ENCODE measurements at regions not wholly inside any gene's neighbourhood (a gene's known extent, or its start where the extent isn't known, plus 50 kb on each side); places are given as distances from the start of the nearest gene placed in this dataset.
"Not testable (repeated sequence)": the region's sequence is repeated elsewhere in the genome, so short reads cannot be mapped to it uniquely, and the experiment has no call there.

DNA sequence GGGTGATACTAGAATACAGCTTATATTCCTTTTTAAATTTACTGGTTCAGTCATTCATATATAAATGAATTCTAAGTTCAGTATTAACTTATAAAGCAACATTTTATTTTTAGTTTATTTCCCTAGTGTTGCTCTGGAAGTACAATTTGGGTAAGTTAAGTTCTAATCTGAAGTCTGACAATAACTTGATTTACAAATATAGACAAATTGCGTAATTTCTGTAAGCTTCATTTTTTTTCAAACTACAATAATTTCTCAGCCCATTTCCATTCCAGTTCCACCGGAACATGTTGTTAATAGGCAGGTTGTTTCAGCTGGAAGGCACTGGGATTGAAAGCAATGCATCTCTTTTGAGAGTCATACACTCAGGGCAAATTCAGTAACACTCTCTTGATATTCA lies 2000.7 kb downstream of the OLFM4 start:
- Histone ChIP-seq H3K79me2 (ENCODE audit: control insufficient read depth, insufficient read depth, low read length) (no peaks in the 10 kb centered on the region), H3K4me2 (ENCODE audit: extremely low read depth, insufficient read depth, low read length) (no peak overlapping the region), H3K27me3 (ENCODE audit: control insufficient read depth, insufficient read depth, low read length) (no peaks in the 10 kb centered on the region), H3K4me3 (replicated peaks in 1 of 4; ENCODE audit: control extremely low read depth in 1 of 4, insufficient read depth in 1 of 4, low read depth in 3 of 4, low read length in 4 of 4) (no peak overlapping the region), H4K20me1 (ENCODE audit: control insufficient read depth, extremely low read depth, insufficient read depth, low read length) (no peaks in the 10 kb centered on the region), H2AFZ (ENCODE audit: low read length) (no peak overlapping the region), H3K9ac (ENCODE audit: insufficient read depth, low read length) (no peak overlapping the region), H3K36me3 (ENCODE audit: control insufficient read depth, insufficient read depth, low read length) (no peaks in the 10 kb centered on the region), H3K27ac (ENCODE audit: insufficient read depth, low read length) (no peak overlapping the region), H3K9me3 (ENCODE audit: control insufficient read depth, insufficient read depth, low read depth, low read length) (no peaks in the 10 kb centered on the region), H3K4me1 (ENCODE audit: control insufficient read depth, extremely low read depth, insufficient read depth, low read length) (no peaks in the 10 kb centered on the region)
- no peak for TF ChIP-seq EZH2 (IDR thresholded peaks at IDR 0.05; ENCODE audit: low read length, missing control alignments)
- TF ChIP-seq, protein P1, sequence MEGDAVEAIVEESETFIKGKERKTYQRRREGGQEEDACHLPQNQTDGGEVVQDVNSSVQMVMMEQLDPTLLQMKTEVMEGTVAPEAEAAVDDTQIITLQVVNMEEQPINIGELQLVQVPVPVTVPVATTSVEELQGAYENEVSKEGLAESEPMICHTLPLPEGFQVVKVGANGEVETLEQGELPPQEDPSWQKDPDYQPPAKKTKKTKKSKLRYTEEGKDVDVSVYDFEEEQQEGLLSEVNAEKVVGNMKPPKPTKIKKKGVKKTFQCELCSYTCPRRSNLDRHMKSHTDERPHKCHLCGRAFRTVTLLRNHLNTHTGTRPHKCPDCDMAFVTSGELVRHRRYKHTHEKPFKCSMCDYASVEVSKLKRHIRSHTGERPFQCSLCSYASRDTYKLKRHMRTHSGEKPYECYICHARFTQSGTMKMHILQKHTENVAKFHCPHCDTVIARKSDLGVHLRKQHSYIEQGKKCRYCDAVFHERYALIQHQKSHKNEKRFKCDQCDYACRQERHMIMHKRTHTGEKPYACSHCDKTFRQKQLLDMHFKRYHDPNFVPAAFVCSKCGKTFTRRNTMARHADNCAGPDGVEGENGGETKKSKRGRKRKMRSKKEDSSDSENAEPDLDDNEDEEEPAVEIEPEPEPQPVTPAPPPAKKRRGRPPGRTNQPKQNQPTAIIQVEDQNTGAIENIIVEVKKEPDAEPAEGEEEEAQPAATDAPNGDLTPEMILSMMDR (conservative IDR thresholded peaks at IDR 0.05 in 1 of 2, IDR thresholded peaks at IDR 0.05 in 1 of 2; ENCODE audit: low read depth in 1 of 2, low read length in 2 of 2): no peak
- DNase-seq (ENCODE audit: low read depth in 2 of 2): no peak

DNA sequence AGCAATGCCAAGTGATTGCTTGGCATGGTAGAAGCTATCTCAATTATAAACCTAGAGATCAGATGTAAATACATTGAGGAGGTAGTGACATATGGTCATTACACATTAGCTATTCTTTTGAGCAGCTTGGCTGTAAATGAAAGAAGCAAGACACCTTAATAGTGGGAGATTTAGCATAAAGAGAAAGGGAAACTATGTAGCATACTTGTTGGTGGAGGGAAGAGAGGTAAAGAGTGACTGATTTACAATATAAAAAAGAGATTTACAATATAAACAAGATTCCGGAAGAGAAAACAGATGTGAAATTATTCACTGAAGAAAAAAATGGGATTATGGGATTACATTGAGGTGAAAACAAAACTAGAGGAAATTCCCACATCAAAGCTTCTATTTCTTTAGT lies 2009.6 kb downstream of the OLFM4 start:
- H3K27ac ChIP-seq (ENCODE audit: insufficient read depth, low read length): no peak overlapping the region
- no peaks in the 10 kb centered on the region for H3K9me3 ChIP-seq (ENCODE audit: control insufficient read depth, insufficient read depth, low read depth, low read length)
- H3K36me3 ChIP-seq (ENCODE audit: control insufficient read depth, insufficient read depth, low read length): no peaks in the 10 kb centered on the region
- H3K4me2 ChIP-seq (ENCODE audit: extremely low read depth, insufficient read depth, low read length): no peak overlapping the region
- TF ChIP-seq, protein P1 (conservative IDR thresholded peaks at IDR 0.05 in 1 of 2, IDR thresholded peaks at IDR 0.05 in 1 of 2; ENCODE audit: low read depth in 1 of 2, low read length in 2 of 2): no peak
- TF ChIP-seq EZH2 (IDR thresholded peaks at IDR 0.05; ENCODE audit: low read length, missing control alignments): no peak
- no peak overlapping the region for H2AFZ ChIP-seq (ENCODE audit: low read length)
- H4K20me1 ChIP-seq (ENCODE audit: control insufficient read depth, extremely low read depth, insufficient read depth, low read length): no peaks in the 10 kb centered on the region
- no peak overlapping the region for H3K4me3 ChIP-seq (replicated peaks in 1 of 4; ENCODE audit: control extremely low read depth in 1 of 4, insufficient read depth in 1 of 4, low read depth in 3 of 4, low read length in 4 of 4)
- DNase-seq (ENCODE audit: low read depth in 2 of 2): no peak
- H3K79me2 ChIP-seq (ENCODE audit: control insufficient read depth, insufficient read depth, low read length): no peaks in the 10 kb centered on the region
- H3K27me3 ChIP-seq (ENCODE audit: control insufficient read depth, insufficient read depth, low read length): no peaks in the 10 kb centered on the region
- H3K9ac ChIP-seq (ENCODE audit: insufficient read depth, low read length): no peak overlapping the region
- no peaks in the 10 kb centered on the region for H3K4me1 ChIP-seq (ENCODE audit: control insufficient read depth, extremely low read depth, insufficient read depth, low read length)

DNA sequence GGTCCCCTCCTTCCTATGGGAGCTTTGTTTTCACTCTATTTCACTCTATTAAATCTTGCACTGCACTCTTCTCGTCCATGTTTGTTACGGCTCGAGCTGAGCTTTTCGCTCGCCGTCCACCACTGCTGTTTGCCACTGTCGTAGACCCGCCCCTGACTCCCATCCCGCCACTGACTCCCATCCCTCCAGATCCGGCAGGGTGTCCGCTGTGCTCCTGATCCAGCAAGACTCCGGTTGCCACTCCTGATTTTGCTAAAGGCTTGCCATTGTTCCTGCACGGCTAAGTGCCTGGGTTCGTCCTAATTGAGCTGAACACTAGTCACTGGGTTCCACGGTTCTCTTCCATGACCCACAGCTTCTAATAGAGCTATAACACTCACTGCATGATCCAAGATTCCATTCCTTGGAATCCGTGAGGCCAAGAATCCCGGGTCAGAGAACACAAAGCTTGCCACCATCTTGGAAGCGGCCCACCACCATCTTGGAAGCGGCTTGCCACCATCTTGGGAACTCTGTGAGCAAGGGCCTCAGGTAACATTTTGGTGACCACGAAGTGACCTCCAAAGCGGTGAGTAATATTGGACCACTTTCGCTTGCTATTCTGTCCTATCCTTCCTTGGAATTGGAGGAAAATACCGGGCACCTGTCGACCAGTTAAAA lies 2025.4 kb downstream of the OLFM4 start:
- DNase-seq (ENCODE audit: low read depth in 2 of 2); H4K20me1 ChIP-seq (ENCODE audit: control insufficient read depth, extremely low read depth, insufficient read depth, low read length); H3K27me3 ChIP-seq (ENCODE audit: control insufficient read depth, insufficient read depth, low read length); H3K4me2 ChIP-seq (ENCODE audit: extremely low read depth, insufficient read depth, low read length); H3K9ac ChIP-seq (ENCODE audit: insufficient read depth, low read length); H3K27ac ChIP-seq (ENCODE audit: insufficient read depth, low read length); H3K4me3 ChIP-seq (replicated peaks in 1 of 4; ENCODE audit: control extremely low read depth in 1 of 4, insufficient read depth in 1 of 4, low read depth in 3 of 4, low read length in 4 of 4); H3K9me3 ChIP-seq (ENCODE audit: control insufficient read depth, insufficient read depth, low read depth, low read length); H3K4me1 ChIP-seq (ENCODE audit: control insufficient read depth, extremely low read depth, insufficient read depth, low read length); H3K79me2 ChIP-seq (ENCODE audit: control insufficient read depth, insufficient read depth, low read length); H3K36me3 ChIP-seq (ENCODE audit: control insufficient read depth, insufficient read depth, low read length); H2AFZ ChIP-seq (ENCODE audit: low read length): not testable (repeated sequence)

DNA sequence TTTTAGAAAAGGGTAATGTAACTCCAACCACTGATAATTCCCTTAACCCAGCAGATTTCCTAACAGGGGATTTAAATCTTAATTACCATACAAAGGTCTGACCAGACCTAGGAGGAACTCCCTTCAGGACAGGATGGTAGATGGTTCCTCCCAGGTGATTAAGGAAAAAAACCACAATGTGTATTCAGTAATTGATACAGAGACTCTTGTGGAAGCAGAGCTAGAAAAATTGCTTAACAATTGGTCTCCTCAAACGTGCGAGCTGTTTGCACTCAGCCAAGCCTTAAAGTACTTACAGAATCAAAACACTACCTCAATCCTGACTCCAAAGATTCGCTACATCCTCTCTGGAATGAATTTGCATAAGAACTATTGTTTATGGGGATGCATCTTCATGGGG lies 2027.1 kb downstream of the OLFM4 start:
- not testable (repeated sequence) for H3K79me2 ChIP-seq (ENCODE audit: control insufficient read depth, insufficient read depth, low read length); H4K20me1 ChIP-seq (ENCODE audit: control insufficient read depth, extremely low read depth, insufficient read depth, low read length); H2AFZ ChIP-seq (ENCODE audit: low read length); H3K27me3 ChIP-seq (ENCODE audit: control insufficient read depth, insufficient read depth, low read length); H3K4me2 ChIP-seq (ENCODE audit: extremely low read depth, insufficient read depth, low read length); H3K4me3 ChIP-seq (replicated peaks in 1 of 4; ENCODE audit: control extremely low read depth in 1 of 4, insufficient read depth in 1 of 4, low read depth in 3 of 4, low read length in 4 of 4); H3K4me1 ChIP-seq (ENCODE audit: control insufficient read depth, extremely low read depth, insufficient read depth, low read length); DNase-seq (ENCODE audit: low read depth in 2 of 2); H3K9ac ChIP-seq (ENCODE audit: insufficient read depth, low read length); H3K27ac ChIP-seq (ENCODE audit: insufficient read depth, low read length); H3K36me3 ChIP-seq (ENCODE audit: control insufficient read depth, insufficient read depth, low read length); H3K9me3 ChIP-seq (ENCODE audit: control insufficient read depth, insufficient read depth, low read depth, low read length)
